ENCODE measurements at regions not wholly inside any gene's neighbourhood (a gene's known extent, or its start where the extent isn't known, plus 50 kb on each side); places are given as distances from the start of the nearest gene placed in this dataset.

DNA sequence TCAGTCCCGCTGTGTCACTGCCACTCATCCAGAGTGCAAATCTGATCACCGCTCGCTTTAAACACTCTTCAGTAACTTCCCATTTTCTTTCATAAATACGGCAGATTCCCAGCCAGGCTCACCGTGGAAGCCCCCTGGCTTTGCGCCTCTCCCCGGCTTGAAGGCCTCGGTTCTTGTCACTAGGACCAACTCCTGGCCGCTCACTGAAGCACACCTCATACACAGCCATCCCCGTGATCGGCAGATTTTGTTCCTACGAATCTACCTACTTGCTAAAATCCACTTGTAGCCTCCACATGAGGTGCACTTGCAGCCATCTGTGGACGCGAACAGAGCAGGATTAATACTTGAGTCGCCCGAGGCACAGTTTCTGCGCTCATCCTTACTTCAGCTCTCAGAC lies 462.4 kb upstream of the MYT1L start (continued):
- TF ChIP-seq, protein P1, sequence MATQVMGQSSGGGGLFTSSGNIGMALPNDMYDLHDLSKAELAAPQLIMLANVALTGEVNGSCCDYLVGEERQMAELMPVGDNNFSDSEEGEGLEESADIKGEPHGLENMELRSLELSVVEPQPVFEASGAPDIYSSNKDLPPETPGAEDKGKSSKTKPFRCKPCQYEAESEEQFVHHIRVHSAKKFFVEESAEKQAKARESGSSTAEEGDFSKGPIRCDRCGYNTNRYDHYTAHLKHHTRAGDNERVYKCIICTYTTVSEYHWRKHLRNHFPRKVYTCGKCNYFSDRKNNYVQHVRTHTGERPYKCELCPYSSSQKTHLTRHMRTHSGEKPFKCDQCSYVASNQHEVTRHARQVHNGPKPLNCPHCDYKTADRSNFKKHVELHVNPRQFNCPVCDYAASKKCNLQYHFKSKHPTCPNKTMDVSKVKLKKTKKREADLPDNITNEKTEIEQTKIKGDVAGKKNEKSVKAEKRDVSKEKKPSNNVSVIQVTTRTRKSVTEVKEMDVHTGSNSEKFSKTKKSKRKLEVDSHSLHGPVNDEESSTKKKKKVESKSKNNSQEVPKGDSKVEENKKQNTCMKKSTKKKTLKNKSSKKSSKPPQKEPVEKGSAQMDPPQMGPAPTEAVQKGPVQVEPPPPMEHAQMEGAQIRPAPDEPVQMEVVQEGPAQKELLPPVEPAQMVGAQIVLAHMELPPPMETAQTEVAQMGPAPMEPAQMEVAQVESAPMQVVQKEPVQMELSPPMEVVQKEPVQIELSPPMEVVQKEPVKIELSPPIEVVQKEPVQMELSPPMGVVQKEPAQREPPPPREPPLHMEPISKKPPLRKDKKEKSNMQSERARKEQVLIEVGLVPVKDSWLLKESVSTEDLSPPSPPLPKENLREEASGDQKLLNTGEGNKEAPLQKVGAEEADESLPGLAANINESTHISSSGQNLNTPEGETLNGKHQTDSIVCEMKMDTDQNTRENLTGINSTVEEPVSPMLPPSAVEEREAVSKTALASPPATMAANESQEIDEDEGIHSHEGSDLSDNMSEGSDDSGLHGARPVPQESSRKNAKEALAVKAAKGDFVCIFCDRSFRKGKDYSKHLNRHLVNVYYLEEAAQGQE (IDR thresholded peaks at IDR 0.05; ENCODE audit: low read depth, low read length) = no peak
- TF ChIP-seq ZZZ3 (IDR thresholded peaks at IDR 0.05; ENCODE audit: control insufficient read depth, insufficient read length, low read depth) = no peak

DNA sequence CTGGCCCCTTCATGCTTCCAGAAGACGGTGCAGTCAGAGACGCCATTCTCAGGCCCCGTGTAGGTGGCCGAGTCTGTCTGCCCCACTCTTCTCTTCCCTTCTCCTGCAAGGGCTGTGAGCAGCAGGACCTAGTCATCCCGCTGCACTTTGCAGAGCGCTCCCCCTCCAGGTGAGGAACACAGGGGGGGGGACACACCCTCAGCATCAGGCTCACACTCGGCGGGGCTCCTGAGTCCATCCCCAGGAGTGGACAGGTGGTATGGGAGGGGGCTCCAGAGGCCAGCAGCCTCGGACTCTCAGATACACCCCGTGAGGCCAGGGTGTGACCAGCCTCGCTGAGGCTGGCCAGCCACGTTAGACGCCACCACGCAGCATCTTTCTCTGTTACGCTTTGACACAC lies 460.5 kb upstream of the MYT1L start:
- H4K20me1 ChIP-seq (ENCODE audit: control insufficient read depth, insufficient read depth) = no peaks in the 10 kb centered on the region; the same call in 1 of the 2 replicates
- no TSS peak for BruUV-seq (replicated peaks)

More for the DNA sequence above, 460.5 kb upstream of the MYT1L start:
- H3K27me3 ChIP-seq (replicated peaks in 1 of 2; ENCODE audit: control insufficient read depth in 2 of 2, insufficient read depth in 2 of 2, low read length in 1 of 2) = no peaks in the 10 kb centered on the region
- ChIA-PET SMC1A (ENCODE audit: uncharacterized antibody, unreplicated experiment) (no interaction called here), CTCF (no interaction called here), RAD21 (ENCODE audit: unreplicated experiment) (no interaction called here), POLR2A (no interaction called here)
- no peak overlapping the region for H3K4me3 ChIP-seq
- no peaks in the 10 kb centered on the region for H3K79me2 ChIP-seq (ENCODE audit: control insufficient read depth, insufficient read depth, low read length)
- H3K4me2 ChIP-seq (ENCODE audit: control insufficient read depth, insufficient read depth) = no peak overlapping the region
- H2AFZ ChIP-seq (ENCODE audit: control insufficient read depth, low read depth, low read length) = no peak overlapping the region
- TF ChIP-seq, protein P2, sequence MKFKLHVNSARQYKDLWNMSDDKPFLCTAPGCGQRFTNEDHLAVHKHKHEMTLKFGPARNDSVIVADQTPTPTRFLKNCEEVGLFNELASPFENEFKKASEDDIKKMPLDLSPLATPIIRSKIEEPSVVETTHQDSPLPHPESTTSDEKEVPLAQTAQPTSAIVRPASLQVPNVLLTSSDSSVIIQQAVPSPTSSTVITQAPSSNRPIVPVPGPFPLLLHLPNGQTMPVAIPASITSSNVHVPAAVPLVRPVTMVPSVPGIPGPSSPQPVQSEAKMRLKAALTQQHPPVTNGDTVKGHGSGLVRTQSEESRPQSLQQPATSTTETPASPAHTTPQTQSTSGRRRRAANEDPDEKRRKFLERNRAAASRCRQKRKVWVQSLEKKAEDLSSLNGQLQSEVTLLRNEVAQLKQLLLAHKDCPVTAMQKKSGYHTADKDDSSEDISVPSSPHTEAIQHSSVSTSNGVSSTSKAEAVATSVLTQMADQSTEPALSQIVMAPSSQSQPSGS (IDR thresholded peaks at IDR 0.05; ENCODE audit: low read length) = no peak
- TF ChIP-seq MYC (IDR thresholded peaks at IDR 0.05; ENCODE audit: insufficient read depth, insufficient read length, insufficient replicate concordance, low read length, severe bottlenecking) = no peak
- H3K4me1 ChIP-seq (ENCODE audit: control insufficient read depth, insufficient read depth, low read length) = no peaks in the 10 kb centered on the region
- intact Hi-C loops (cut with micrococcal nuclease; ENCODE audit: unreplicated experiment) = no loop called here
- H3K9me3 ChIP-seq (replicated peaks; ENCODE audit: control insufficient read depth, insufficient read depth, low read length) = no peaks in the 10 kb centered on the region
- in situ Hi-C loops (cut with MboI) = no loop called here
- no peak overlapping the region for H3K27ac ChIP-seq (ENCODE audit: control insufficient read depth, insufficient read depth)
- FAIRE-seq (no peak), DNase-seq (ENCODE audit: low read depth, low spot score) (no peak), ATAC-seq (no peak)
- H3K9ac ChIP-seq (ENCODE audit: control insufficient read depth, insufficient read depth, low read length) = no peak overlapping the region
- 29% methylated on average over 15 of the region's 15 CpGs for WGBS (ENCODE audit: insufficient coverage, insufficient replicate concordance, low lambda C conversion rate, missing lambda C conversion rate)
- no peaks in the 10 kb centered on the region for H3K36me3 ChIP-seq (ENCODE audit: control insufficient read depth in 2 of 2, insufficient read depth in 2 of 2, low read length in 1 of 2)

Measured in GM12878 (cell line).